WI38 (cell line): ENCODE measurements at regions not wholly inside any gene's neighbourhood (a gene's known extent, or its start where the extent isn't known, plus 50 kb on each side); places are given as distances from the start of the nearest gene placed in this dataset.

ENCODE experiments used
- H3K4me3 ChIP-seq: 2 replicates; pipeline ENCODE4 v1.5.1; 2011; ENCODE audit warnings: low read depth, mild to moderate bottlenecking, control low read depth, low read length
- CTCF ChIP-seq: IDR thresholded peaks from 2 replicates; pipeline ENCODE4 v1.5.1; 2012; ENCODE audit warnings: low read depth, mild to moderate bottlenecking, control low read depth, low read length

- no peak for TF ChIP-seq CTCF
- no peak overlapping the region for H3K4me3 ChIP-seq
These were observed 1031.8 kb upstream of the ZEB2 start for GRCh38 chr2:145551686-145552085.

DNA sequence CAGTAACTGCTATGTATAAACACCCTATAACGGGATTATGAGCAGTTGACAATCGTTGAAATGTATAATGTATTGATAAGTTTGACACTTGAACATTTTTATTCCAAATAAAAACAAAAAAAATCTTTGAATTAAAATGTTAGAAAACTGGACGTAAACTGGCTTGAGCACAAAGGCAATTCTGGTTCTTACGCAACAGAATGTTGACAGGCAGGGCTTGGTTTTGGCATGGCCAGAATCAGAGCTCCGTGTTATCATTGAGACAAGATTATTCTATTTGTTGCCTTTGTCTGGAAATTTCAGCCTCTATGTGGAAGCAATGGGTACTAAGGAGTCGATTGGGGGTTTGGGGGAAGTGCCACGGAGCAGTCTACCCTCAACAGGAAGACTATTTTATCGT is 1028.6 kb upstream of the ZEB2 start:
- no peak for TF ChIP-seq CTCF
- no peak overlapping the region for H3K4me3 ChIP-seq

- no peak for TF ChIP-seq CTCF
- no peak overlapping the region for H3K4me3 ChIP-seq
These were observed 1027.7 kb upstream of the ZEB2 start for GRCh38 chr2:145547620-145548019.

GRCh38 chr2:145546091-145546490 is 1026.2 kb upstream of the ZEB2 start:
- TF ChIP-seq CTCF, result peak; percentile 37; the same call in 1 of the 2 replicates

GRCh38 chr2:145543856-145544255 is 1023.9 kb upstream of the ZEB2 start:
- TF ChIP-seq CTCF, result no peak
- no peak overlapping the region for H3K4me3 ChIP-seq

More at GRCh38 chr2:145546091-145546490, 1026.2 kb upstream of the ZEB2 start:
- no peak overlapping the region for H3K4me3 ChIP-seq

DNA sequence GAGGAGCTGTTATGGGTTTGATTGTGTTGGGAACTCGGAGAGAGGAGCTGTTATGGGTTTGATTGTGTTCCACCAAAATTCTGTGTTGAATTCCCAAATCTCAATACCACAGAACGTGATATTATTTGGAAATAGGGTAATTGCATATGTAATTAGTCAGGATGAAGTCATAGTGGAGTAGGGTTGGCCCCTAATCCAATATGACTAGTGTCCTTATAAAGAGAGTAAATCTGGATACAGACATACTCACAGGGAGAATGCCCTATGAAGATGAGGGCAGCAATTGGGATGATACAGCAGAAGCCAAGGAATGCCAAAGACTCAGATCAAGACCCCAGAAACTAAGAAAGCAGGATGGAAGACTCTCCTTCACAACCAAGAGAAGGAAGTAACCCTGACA is 1023.2 kb upstream of the ZEB2 start:
- H3K4me3 ChIP-seq, result no peak overlapping the region
- no peak for TF ChIP-seq CTCF

DNA sequence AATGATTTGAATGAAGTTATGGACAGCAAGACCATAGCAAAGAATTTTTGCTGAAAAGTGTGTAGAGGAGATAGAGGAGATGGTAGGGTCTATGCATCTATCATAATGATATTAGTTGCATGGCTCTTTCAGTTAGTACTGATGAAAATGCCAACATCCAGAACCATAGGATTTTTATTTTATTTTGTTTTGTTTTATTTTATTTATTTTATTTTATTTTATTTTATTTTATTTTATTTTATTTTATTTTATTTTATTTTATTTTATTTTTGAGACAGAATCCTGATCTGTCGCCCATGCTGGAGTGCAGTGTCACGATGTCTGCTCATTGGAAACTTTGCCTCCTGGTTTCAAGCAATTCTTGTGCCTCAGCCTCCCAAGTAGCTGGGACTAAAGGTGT is 1021.1 kb upstream of the ZEB2 start:
- H3K4me3 ChIP-seq, result no peak overlapping the region
- no peak for TF ChIP-seq CTCF
